ENCODE measurements at regions not wholly inside any gene's neighbourhood (a gene's known extent, or its start where the extent isn't known, plus 50 kb on each side); places are given as distances from the start of the nearest gene placed in this dataset.

GRCh38 chr12:65646127-65646643 is 178.1 kb upstream of the HMGA2 start:
- H3K4me2 ChIP-seq = no peak overlapping the region
- H3K4me3 ChIP-seq = no peak overlapping the region
- no peaks in the 10 kb centered on the region for H3K4me1 ChIP-seq
- no peaks in the 10 kb centered on the region for H3K27me3 ChIP-seq
- no peaks in the 10 kb centered on the region for H3K9me3 ChIP-seq
- H3K36me3 ChIP-seq = no peaks in the 10 kb centered on the region
- H3K9ac ChIP-seq = no peak overlapping the region
- no peak for TF ChIP-seq Cebpa-rat (IDR thresholded peaks at IDR 0.05)
- no peaks in the 10 kb centered on the region for H4K20me1 ChIP-seq
- H3K27ac ChIP-seq = no peak overlapping the region

GRCh38 chr12:65647074-65647473 is 177.2 kb upstream of the HMGA2 start:
- Histone ChIP-seq H3K4me3 (no peak overlapping the region), H3K9me3 (no peaks in the 10 kb centered on the region), H3K27ac (no peak overlapping the region), H3K27me3 (no peaks in the 10 kb centered on the region), H3K36me3 (no peaks in the 10 kb centered on the region), H4K20me1 (no peaks in the 10 kb centered on the region), H3K9ac (no peak overlapping the region), H3K4me1 (no peaks in the 10 kb centered on the region), H3K4me2 (no peak overlapping the region)
- no peak for TF ChIP-seq Cebpa-rat (IDR thresholded peaks at IDR 0.05)

GRCh38 chr12:65648461-65648860 is 175.8 kb upstream of the HMGA2 start:
- H3K4me2 ChIP-seq = no peak overlapping the region
- no peaks in the 10 kb centered on the region for H3K27me3 ChIP-seq
- no peaks in the 10 kb centered on the region for H4K20me1 ChIP-seq
- H3K9ac ChIP-seq = no peak overlapping the region
- H3K4me1 ChIP-seq = no peaks in the 10 kb centered on the region
- no peaks in the 10 kb centered on the region for H3K36me3 ChIP-seq
- no peak for TF ChIP-seq Cebpa-rat (IDR thresholded peaks at IDR 0.05)
- H3K27ac ChIP-seq = no peak overlapping the region
- H3K9me3 ChIP-seq = no peaks in the 10 kb centered on the region
- no peak overlapping the region for H3K4me3 ChIP-seq

- no peak for TF ChIP-seq Cebpa-rat (IDR thresholded peaks at IDR 0.05)
- no peak overlapping the region for H3K4me3 ChIP-seq
- no peaks in the 10 kb centered on the region for H3K27me3 ChIP-seq
- H4K20me1 ChIP-seq = no peaks in the 10 kb centered on the region
- H3K27ac ChIP-seq = no peak overlapping the region
- no peaks in the 10 kb centered on the region for H3K9me3 ChIP-seq
- no peaks in the 10 kb centered on the region for H3K36me3 ChIP-seq
- no peak overlapping the region for H3K9ac ChIP-seq
- no peaks in the 10 kb centered on the region for H3K4me1 ChIP-seq
- no peak overlapping the region for H3K4me2 ChIP-seq
These were observed 175.2 kb upstream of the HMGA2 start for GRCh38 chr12:65649126-65649525.

GRCh38 chr12:65651060-65651459 is 173.2 kb upstream of the HMGA2 start:
- no peak overlapping the region for H3K4me3 ChIP-seq
- no peaks in the 10 kb centered on the region for H4K20me1 ChIP-seq
- H3K4me2 ChIP-seq = no peak overlapping the region
- no peak overlapping the region for H3K9ac ChIP-seq
- no peak for TF ChIP-seq Cebpa-rat (IDR thresholded peaks at IDR 0.05)
- no peak overlapping the region for H3K27ac ChIP-seq
- H3K9me3 ChIP-seq = no peaks in the 10 kb centered on the region
- H3K36me3 ChIP-seq = no peaks in the 10 kb centered on the region
- H3K27me3 ChIP-seq = no peaks in the 10 kb centered on the region
- H3K4me1 ChIP-seq = no peaks in the 10 kb centered on the region

- no peak overlapping the region for H3K27ac ChIP-seq
- no peaks in the 10 kb centered on the region for H4K20me1 ChIP-seq
- no peak overlapping the region for H3K9ac ChIP-seq
- no peak overlapping the region for H3K4me3 ChIP-seq
- TF ChIP-seq Cebpa-rat (IDR thresholded peaks at IDR 0.05) = no peak
- peaks cover 17% of the 10 kb centered on the region for H3K4me1 ChIP-seq
- H3K4me2 ChIP-seq = no peak overlapping the region
- no peaks in the 10 kb centered on the region for H3K27me3 ChIP-seq
- H3K36me3 ChIP-seq = no peaks in the 10 kb centered on the region
- H3K9me3 ChIP-seq = no peaks in the 10 kb centered on the region
These were observed 171.0 kb upstream of the HMGA2 start for GRCh38 chr12:65653321-65653720.

- Histone ChIP-seq H3K4me1 (peaks cover 17% of the 10 kb centered on the region), H4K20me1 (no peaks in the 10 kb centered on the region), H3K9ac (no peak overlapping the region), H3K9me3 (no peaks in the 10 kb centered on the region), H3K4me3 (no peak overlapping the region), H3K36me3 (no peaks in the 10 kb centered on the region), H3K27me3 (no peaks in the 10 kb centered on the region), H3K27ac (no peak overlapping the region), H3K4me2 (no peak overlapping the region)
- TF ChIP-seq Cebpa-rat (IDR thresholded peaks at IDR 0.05) = no peak
These were observed 170.2 kb upstream of the HMGA2 start for GRCh38 chr12:65653946-65654629.

GRCh38 chr12:65655074-65655493 is 169.2 kb upstream of the HMGA2 start:
- no peak overlapping the region for H3K4me2 ChIP-seq
- H3K9ac ChIP-seq = no peak overlapping the region

GRCh38 chr12:65656156-65656882 is 168.0 kb upstream of the HMGA2 start:
- H3K36me3 ChIP-seq = no peaks in the 10 kb centered on the region
- TF ChIP-seq Cebpa-rat (IDR thresholded peaks at IDR 0.05) = no peak
- H3K9me3 ChIP-seq = no peaks in the 10 kb centered on the region
- peak overlapping the region; percentile 23; the same call in 1 of the 2 replicates for H3K4me2 ChIP-seq
- no peak overlapping the region for H3K4me3 ChIP-seq
- H3K9ac ChIP-seq = no peak overlapping the region
- peaks cover 17% of the 10 kb centered on the region for H3K4me1 ChIP-seq
- H4K20me1 ChIP-seq = no peaks in the 10 kb centered on the region
- H3K27ac ChIP-seq = no peak overlapping the region
- H3K27me3 ChIP-seq = no peaks in the 10 kb centered on the region

More at GRCh38 chr12:65655074-65655493, 169.2 kb upstream of the HMGA2 start:
- peaks cover 17% of the 10 kb centered on the region for H3K4me1 ChIP-seq
- no peak overlapping the region for H3K4me3 ChIP-seq
- H3K27me3 ChIP-seq = no peaks in the 10 kb centered on the region
- H3K36me3 ChIP-seq = no peaks in the 10 kb centered on the region
- H3K27ac ChIP-seq = no peak overlapping the region
- H4K20me1 ChIP-seq = no peaks in the 10 kb centered on the region
- no peak for TF ChIP-seq Cebpa-rat (IDR thresholded peaks at IDR 0.05)
- H3K9me3 ChIP-seq = no peaks in the 10 kb centered on the region

- Histone ChIP-seq H3K9me3 (no peaks in the 10 kb centered on the region), H3K4me2 (peak overlapping the region; percentile 23), H3K27me3 (no peaks in the 10 kb centered on the region), H3K4me1 (peaks cover 17% of the 10 kb centered on the region), H3K9ac (no peak overlapping the region), H3K36me3 (no peaks in the 10 kb centered on the region), H3K27ac (no peak overlapping the region), H3K4me3 (no peak overlapping the region), H4K20me1 (no peaks in the 10 kb centered on the region)
- TF ChIP-seq Cebpa-rat (IDR thresholded peaks at IDR 0.05) = no peak
These were observed 167.4 kb upstream of the HMGA2 start for GRCh38 chr12:65656891-65657351.

All from BLaER1 (cell line).